Muscle of leg (tissue), 3 donors: ENCODE measurements at regions not wholly inside any gene's neighbourhood (a gene's known extent, or its start where the extent isn't known, plus 50 kb on each side); places are given as distances from the start of the nearest gene placed in this dataset.
"Not testable (repeated sequence)": the region's sequence is repeated elsewhere in the genome, so short reads cannot be mapped to it uniquely, and the experiment has no call there.

Source experiments
- DNase-seq: peaks from one replicate; pipeline ENCODE4 v3.0.0; 2013
- H3K27ac ChIP-seq: one replicate; pipeline ENCODE4 v1.5.1; 2013; ENCODE audit warnings: mild to moderate bottlenecking, low read length, control low read depth
- H3K27me3 ChIP-seq: one replicate; pipeline ENCODE4 v1.6.1; 2013; ENCODE audit warnings: low read length; ENCODE audit not compliant: control insufficient read depth, insufficient read depth
- H3K36me3 ChIP-seq: one replicate; pipeline ENCODE4 v1.6.1; 2013; ENCODE audit warnings: low read length; ENCODE audit not compliant: control insufficient read depth, insufficient read depth
- H3K4me1 ChIP-seq: one replicate; pipeline ENCODE4 v1.6.1; 2013; ENCODE audit warnings: low read length; ENCODE audit not compliant: control insufficient read depth, insufficient read depth
- H3K4me3 ChIP-seq: one replicate; pipeline ENCODE4 v1.5.1; 2013; ENCODE audit warnings: low read length, control low read depth
- H3K9me3 ChIP-seq: replicated peaks from 2 replicates; pipeline ENCODE4 v1.6.1; 2013; ENCODE audit warnings: low read depth, low read length; ENCODE audit not compliant: control insufficient read depth
- WGBS: methylation state at CpG from one replicate; pipeline ENCODE4 v1.1.5; 2013; ENCODE audit warnings: missing lambda C conversion rate; ENCODE audit not compliant: insufficient coverage; 5-methylcytosine and 5-hydroxymethylcytosine counted together

DNA sequence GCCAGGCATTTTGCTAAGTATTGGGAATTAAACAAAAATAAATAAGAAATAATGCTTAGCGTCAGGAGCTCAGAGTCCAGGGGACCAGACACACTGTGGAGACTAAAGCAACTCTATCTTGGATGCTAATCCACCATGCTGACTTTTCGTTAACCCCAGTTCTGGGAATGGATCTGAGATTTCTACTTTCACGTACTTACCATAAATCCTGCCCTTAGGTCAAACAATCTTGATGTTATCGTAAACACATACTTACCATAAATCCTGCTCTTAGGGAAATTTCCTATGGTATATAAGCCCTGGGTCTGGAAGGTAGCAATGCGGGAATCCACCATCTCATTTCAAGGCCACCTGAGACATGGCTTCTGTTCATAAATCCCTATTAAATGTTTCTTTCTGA is 204.5 kb upstream of the IGFBP7 start:
- Histone ChIP-seq H3K9me3 (no peaks in the 10 kb centered on the region), H3K27me3 (no peaks in the 10 kb centered on the region), H3K27ac (no peak overlapping the region), H3K36me3 (no peaks in the 10 kb centered on the region), H3K4me3 (no peak overlapping the region), H3K4me1 (no peaks in the 10 kb centered on the region)
- WGBS, result no CpG with 5 or more reads among the region's 5 CpGs
- no peak for DNase-seq

DNA sequence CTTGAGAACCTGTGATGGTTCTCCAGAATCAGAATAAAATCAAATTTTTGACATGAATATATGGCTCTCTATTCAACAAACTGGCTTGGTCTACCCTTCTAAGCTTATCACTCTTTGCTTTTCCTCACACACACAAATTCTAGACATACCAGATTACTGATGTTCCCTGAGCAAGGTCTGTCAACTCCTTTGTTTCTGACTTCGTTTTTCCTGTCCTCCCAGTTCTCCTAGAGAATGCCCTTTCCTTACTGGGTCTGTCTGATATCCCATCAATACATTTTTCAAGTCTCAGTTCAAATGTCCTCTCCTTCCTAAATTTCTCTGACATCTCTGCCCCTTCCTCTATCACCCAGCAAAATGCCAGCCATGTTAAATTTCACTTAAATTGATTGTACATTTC is 202.1 kb upstream of the IGFBP7 start:
- Histone ChIP-seq H3K36me3 (no peaks in the 10 kb centered on the region), H3K27ac (no peak overlapping the region), H3K4me1 (no peaks in the 10 kb centered on the region), H3K9me3 (no peaks in the 10 kb centered on the region), H3K27me3 (no peaks in the 10 kb centered on the region), H3K4me3 (no peak overlapping the region)
- DNase-seq, result no peak
- 67% methylated on average over 1 of the region's 1 CpG for WGBS

DNA sequence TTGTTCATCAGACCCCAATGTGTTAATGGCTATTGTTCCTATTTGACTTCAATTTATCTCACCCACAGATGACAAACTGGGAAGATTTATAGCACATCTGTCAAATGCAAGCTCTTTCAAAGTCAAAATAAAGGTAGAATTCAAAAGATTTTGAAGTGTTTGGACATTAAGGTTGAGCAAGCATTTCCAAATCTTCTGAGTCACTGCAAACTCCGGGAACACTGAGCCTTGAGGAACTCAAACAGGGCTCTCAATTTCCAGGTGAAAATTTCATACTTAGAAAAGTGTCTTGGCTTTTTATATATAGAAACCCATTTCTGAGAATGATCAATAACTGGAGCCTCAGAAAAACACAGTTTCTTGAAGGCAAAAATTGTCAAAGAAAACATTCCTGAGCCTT is 199.5 kb upstream of the IGFBP7 start:
- H3K27ac ChIP-seq, result no peak overlapping the region
- no CpG with 5 or more reads among the region's 1 CpG for WGBS
- DNase-seq, result no peak
- no peaks in the 10 kb centered on the region for H3K9me3 ChIP-seq
- H3K36me3 ChIP-seq, result no peaks in the 10 kb centered on the region
- no peaks in the 10 kb centered on the region for H3K4me1 ChIP-seq
- H3K27me3 ChIP-seq, result no peaks in the 10 kb centered on the region
- no peak overlapping the region for H3K4me3 ChIP-seq

DNA sequence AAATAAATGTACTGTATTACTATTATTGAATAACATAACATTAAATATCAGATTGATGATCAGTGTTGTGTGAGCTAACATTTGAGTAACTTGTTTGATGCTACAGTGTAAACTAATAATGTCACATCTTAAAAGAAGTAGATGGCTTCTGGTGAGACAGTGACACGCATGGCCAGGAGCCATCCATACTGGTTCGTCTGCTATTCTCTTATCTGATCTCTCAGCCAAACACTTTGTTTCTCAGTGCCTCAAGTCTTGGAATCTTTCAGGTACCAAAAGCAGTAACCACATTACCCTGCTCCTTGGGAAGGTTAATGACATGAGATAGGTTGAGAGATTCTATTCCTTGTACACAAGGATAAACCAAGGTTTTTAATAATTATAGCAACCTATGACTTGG is 198.1 kb upstream of the IGFBP7 start:
- 92% methylated on average over 2 of the region's 2 CpGs for WGBS
- Histone ChIP-seq H3K27me3 (no peaks in the 10 kb centered on the region), H3K9me3 (no peaks in the 10 kb centered on the region), H3K4me3 (no peak overlapping the region), H3K4me1 (no peaks in the 10 kb centered on the region), H3K36me3 (no peaks in the 10 kb centered on the region), H3K27ac (no peak overlapping the region)
- no peak for DNase-seq

DNA sequence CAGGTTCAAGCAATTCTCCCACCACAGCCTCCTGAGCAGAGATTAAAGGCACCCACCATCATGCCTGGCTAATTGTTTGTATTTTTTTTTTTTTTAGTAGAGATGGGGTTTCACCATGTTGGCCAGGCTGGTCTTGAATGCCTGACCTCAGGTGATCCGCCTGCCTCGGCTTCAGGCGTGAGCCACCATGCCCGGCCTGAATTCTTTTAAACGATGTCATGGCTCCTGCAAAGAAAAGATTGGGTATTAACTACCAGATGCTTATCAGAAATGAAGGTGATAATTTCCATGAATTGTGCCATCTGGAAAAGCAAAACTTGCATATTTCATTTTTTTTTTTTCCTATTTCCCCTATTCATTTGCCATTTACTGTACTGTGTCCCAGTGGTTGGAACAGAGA is 195.7 kb upstream of the IGFBP7 start:
- Histone ChIP-seq H3K27me3 (no peaks in the 10 kb centered on the region), H3K4me1 (no peaks in the 10 kb centered on the region), H3K4me3 (no peak overlapping the region), H3K27ac (no peak overlapping the region), H3K36me3 (no peaks in the 10 kb centered on the region), H3K9me3 (no peaks in the 10 kb centered on the region)
- 96% methylated on average over 4 of the region's 5 CpGs for WGBS
- DNase-seq, result no peak

DNA sequence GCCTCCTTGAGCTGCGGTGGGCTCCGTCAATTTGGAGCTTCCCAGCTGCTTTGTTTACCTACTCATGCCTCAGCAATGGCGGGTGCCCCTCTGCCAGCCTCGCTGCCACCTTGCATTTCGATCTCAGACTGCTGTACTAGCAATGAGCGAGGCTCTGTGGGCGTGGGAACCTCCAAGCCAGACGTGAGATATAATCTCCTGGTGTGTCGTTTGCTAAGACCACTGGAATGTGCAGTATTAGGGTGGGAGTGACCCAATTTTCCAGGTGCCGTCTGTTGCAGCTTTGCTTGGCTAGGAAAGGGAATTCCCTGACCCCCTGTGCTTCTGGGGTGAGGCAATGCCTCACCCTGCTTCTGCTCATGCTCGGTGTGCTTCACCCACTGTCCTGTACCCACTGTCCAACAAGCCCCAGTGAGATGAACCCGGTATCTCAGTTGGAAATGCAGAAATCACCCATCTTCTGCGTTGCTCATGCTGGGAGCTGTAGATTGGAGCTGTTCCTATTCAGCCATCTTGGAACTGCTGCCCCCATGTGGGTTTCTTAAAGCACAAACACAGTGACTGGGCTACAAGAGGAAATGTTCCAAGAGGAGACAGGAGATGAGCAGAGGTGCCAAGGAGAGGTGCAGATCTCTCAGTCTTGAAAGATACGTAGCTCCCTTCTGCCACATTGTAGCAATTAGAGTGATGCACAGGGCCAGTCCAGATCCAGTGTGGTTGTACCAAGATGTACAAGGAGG is 193.0 kb upstream of the IGFBP7 start:
- WGBS, result 74% methylated on average over 12 of the region's 14 CpGs
- H3K4me1 ChIP-seq, result no peaks in the 10 kb centered on the region
- no peaks in the 10 kb centered on the region for H3K36me3 ChIP-seq
- DNase-seq, result peak; percentile 26
- no peaks in the 10 kb centered on the region for H3K27me3 ChIP-seq
- no peak overlapping the region for H3K27ac ChIP-seq
- no peaks in the 10 kb centered on the region for H3K9me3 ChIP-seq
- no peak overlapping the region for H3K4me3 ChIP-seq

DNA sequence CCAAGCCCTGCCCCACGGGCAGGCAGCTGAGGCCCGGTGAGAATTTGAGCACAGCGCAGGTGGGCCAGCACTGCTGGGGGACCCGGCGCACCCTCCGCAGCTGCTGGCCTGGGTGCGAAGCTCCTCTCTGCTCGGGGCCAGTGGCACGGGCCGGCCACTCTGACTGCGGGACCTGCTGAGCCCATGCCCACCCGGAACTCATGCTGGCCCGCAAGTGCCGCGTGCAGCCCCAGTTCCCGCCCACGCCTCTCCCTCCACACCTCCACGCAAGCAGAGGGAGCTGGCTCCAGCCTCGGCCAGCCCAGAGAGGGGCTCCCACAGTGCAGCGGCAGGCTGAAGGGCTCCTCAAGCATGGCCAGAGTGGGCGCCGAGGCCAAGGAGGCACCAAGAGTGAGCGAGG is 190.1 kb upstream of the IGFBP7 start:
- DNase-seq, H3K4me1 ChIP-seq, H3K9me3 ChIP-seq, H3K27me3 ChIP-seq, H3K4me3 ChIP-seq, H3K36me3 ChIP-seq, H3K27ac ChIP-seq: not testable (repeated sequence)
- 99% methylated on average over 17 of the region's 23 CpGs for WGBS

DNA sequence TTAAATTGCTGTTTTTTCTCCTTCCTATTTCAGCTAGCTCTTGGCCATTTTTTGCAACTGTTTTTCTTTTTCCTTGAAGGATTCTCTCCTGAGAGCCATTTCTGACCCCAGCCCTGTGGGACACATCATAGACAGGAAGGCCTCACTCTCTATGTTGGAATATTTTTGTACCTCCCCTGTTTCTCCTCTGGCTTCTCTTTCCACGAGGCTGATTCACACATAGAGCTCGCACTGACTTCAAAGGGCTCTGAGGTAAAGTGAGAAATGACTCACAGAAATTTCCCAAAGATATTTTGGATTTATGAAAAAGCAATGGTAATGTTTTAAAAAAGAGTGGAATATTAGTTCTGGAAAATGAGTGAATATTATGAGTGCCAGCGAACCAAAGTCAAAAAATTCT is 181.7 kb upstream of the IGFBP7 start:
- peak; percentile 10 for DNase-seq
- no peak overlapping the region for H3K27ac ChIP-seq

DNA sequence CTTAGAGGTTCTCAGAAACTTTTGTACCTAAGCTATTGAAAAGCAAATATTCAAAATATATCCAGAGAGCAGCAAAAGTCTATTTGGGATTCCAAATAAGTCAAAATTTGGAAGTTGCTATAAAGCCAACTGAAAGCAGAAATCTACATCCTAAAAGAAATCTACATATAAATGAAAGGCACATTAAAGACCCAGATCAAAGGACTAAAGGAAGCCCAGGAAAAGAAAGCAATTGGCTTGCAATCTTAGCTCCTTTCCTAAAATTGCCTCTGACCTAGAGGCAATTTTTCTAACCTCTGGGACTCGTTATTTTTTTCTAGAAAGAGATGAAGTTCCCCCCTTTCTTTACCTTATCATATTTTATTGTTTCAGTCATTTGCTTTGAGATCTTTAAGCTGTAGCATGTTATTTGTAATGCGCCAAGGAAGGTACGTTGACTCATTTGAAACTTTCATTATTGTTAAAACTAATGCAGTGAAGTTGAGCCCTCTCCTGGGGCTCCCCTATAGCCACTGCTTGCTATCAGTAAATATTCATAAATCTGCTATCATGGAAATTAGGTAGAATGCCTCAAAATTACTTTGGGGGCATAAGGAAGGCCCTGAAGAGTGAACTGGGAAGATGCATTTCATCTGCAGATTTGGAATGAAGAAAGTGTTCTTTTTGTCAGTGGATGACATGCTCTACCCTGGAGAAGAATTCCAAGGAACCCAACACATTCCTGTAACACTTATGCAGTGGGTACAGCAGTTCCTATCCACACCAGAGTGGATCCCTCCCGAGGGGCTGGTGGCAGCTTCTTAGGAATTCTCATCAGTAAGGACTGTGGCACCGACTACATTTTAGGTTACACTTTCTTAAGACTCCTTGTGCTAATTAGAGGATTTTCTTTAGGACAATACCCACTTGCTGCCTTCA is 177.8 kb upstream of the IGFBP7 start:
- H3K9me3 ChIP-seq, result no peaks in the 10 kb centered on the region
- H3K4me3 ChIP-seq, result no peak overlapping the region
- H3K27me3 ChIP-seq, result no peaks in the 10 kb centered on the region
- no peaks in the 10 kb centered on the region for H3K4me1 ChIP-seq
- no peaks in the 10 kb centered on the region for H3K36me3 ChIP-seq
- H3K27ac ChIP-seq, result no peak overlapping the region
- WGBS, result 83% methylated on average over 1 of the region's 5 CpGs
- no peak for DNase-seq

More for the DNA sequence above, 181.7 kb upstream of the IGFBP7 start:
- no peaks in the 10 kb centered on the region for H3K9me3 ChIP-seq
- WGBS, result no CpG with 5 or more reads among the region's 3 CpGs
- no peaks in the 10 kb centered on the region for H3K36me3 ChIP-seq
- H3K27me3 ChIP-seq, result no peaks in the 10 kb centered on the region
- H3K4me3 ChIP-seq, result no peak overlapping the region
- H3K4me1 ChIP-seq, result no peaks in the 10 kb centered on the region

DNA sequence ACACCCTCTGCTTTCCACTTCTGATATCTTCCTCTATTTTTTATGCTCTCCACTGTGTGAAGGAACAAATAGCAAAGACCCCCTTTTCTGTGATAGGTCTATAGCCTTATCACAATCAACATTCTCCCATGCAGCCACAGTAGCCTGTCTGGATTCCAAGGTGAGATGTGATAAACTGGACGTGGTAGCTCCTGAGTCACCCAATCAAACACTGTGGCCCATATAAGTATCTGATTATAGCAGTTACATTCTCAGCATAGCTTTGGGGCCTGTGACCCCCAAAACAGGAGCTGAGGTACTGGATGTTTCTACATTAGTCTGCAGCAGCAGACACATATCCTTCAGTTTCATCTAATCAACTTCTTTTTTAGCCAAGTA is 172.7 kb upstream of the IGFBP7 start:
- no CpG with 5 or more reads among the region's 1 CpG for WGBS

More for the DNA sequence above, 172.7 kb upstream of the IGFBP7 start:
- Histone ChIP-seq H3K36me3 (no peaks in the 10 kb centered on the region), H3K4me1 (no peaks in the 10 kb centered on the region), H3K27ac (no peak overlapping the region), H3K27me3 (peaks cover 4% of the 10 kb centered on the region), H3K4me3 (no peak overlapping the region), H3K9me3 (no peaks in the 10 kb centered on the region)
- no peak for DNase-seq
